HepG2 (cell line): ENCODE measurements at regions not wholly inside any gene's neighbourhood (a gene's known extent, or its start where the extent isn't known, plus 50 kb on each side); places are given as distances from the start of the nearest gene placed in this dataset.
"Not testable (repeated sequence)": the region's sequence is repeated elsewhere in the genome, so short reads cannot be mapped to it uniquely, and the experiment has no call there.

Source experiments
- CREB1 ChIP-seq, 2 experiments: fragments of 450-650 bp in 1 of 2; IDR thresholded peaks; 2 replicates each; pipeline ENCODE4 v1.6.1; 2016 to 2017; ENCODE audit warnings: control low read depth in 1 of 2, mild to moderate bottlenecking in 1 of 2, missing compliant biosample characterization in 1 of 2, missing genetic modification characterization in 1 of 2
- CREM ChIP-seq, 2 experiments: sonication (generic) in 1 of 2; formaldehyde crosslinking in 1 of 2; IDR thresholded peaks; 2 replicates each; pipeline versions ENCODE4 v1.4.0 to v1.6.1; 2016 to 2020; ENCODE audit warnings: antibody characterized with exemption in 1 of 2, mild to moderate bottlenecking in 1 of 2, missing genetic modification reagents in 1 of 2
- CTCF ChIP-seq: sonication (generic); formaldehyde crosslinking; IDR thresholded peaks from 2 replicates; pipeline ENCODE4 v1.5.0; 2020; ENCODE audit warnings: mild to moderate bottlenecking, missing genetic modification reagents, moderate library complexity
- FOXK1 ChIP-seq: sonication (generic); formaldehyde crosslinking; IDR thresholded peaks from 2 replicates; pipeline ENCODE4 v1.4.0; 2020; ENCODE audit warnings: low read depth, missing genetic modification reagents, borderline replicate concordance
- GLI4 ChIP-seq: sonication (generic); formaldehyde crosslinking; IDR thresholded peaks from 2 replicates; pipeline ENCODE4 v1.5.1; 2020; ENCODE audit warnings: missing genetic modification reagents, mild to moderate bottlenecking, moderate library complexity, borderline replicate concordance
- MAFK ChIP-seq, 2 experiments: IDR thresholded peaks in 1 of 2; conservative IDR thresholded peaks in 1 of 2; 2 replicates each; pipeline ENCODE4 v1.6.1; 2011; ENCODE audit warnings: improper control_type of control experiment in 2 of 2, low read length in 2 of 2
- SRF ChIP-seq: IDR thresholded peaks from 2 replicates; pipeline ENCODE4 v1.6.1; 2011; ENCODE audit warnings: mild to moderate bottlenecking, low read depth, low read length, moderate library complexity
- SRSF1 ChIP-seq: fragments of 200-400 bp; formaldehyde crosslinking; optimal IDR thresholded peaks from 2 replicates; pipeline ENCODE3; 2017; ENCODE audit warnings: mild to moderate bottlenecking, low read depth, low read length, moderate library complexity
- TCF12 ChIP-seq, 2 experiments: fragments of 450-650 bp in 1 of 2; sonication (generic) in 1 of 2; formaldehyde crosslinking in 1 of 2; IDR thresholded peaks; 2 replicates each; pipeline versions ENCODE4 v1.6.1 to v1.8.0; 2017 to 2022; ENCODE audit warnings: antibody characterized with exemption in 1 of 2, mild to moderate bottlenecking in 1 of 2, missing genetic modification reagents in 1 of 2, moderate library complexity in 1 of 2
- ZFP36 ChIP-seq: fragments of 150-350 bp; IDR thresholded peaks from 2 replicates; pipeline ENCODE4 v1.6.1; 2018; ENCODE audit warnings: borderline replicate concordance, low read length, low read depth; ENCODE audit not compliant: partially characterized antibody
- ZNF629 ChIP-seq: sonication (generic); formaldehyde crosslinking; conservative IDR thresholded peaks from 2 replicates; pipeline ENCODE4 v1.5.0; 2020; ENCODE audit warnings: missing genetic modification reagents

DNA sequence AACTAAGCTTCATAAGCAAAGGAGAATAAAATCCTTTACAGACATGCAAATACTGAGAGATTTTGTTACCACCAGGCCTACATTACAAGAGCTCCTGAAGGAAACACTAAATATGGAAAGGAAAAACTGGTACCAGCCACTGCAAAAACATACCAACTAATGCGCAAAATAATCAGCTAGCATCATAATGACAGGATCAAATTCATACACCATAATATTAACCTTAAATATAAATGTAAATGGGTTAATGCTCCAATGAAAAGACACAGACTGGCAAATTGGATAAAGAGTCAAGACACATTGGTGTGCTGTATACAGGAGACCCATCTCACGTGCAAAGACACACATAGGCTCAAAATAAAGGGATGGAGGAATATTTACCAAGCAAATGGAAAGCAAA is 80.3 kb upstream of the SLC35F3 start:
- TF ChIP-seq ZNF629 (CRISPR knock-in tag); ZFP36; SRSF1; FOXK1 (CRISPR knock-in tag); MAFK (conservative IDR thresholded peaks at IDR 0.05 in 1 of 2, IDR thresholded peaks at IDR 0.05 in 1 of 2; ENCODE audit: low read length in 2 of 2); CTCF; SRF; TCF12 (IDR thresholded peaks at IDR 0.05); TCF12 (CRISPR knock-in tag; IDR thresholded peaks at IDR 0.05); CREM (IDR thresholded peaks at IDR 0.05); CREM (CRISPR knock-in tag; IDR thresholded peaks at IDR 0.05); CREB1 (IDR thresholded peaks at IDR 0.05); CREB1 (CRISPR knock-in tag; IDR thresholded peaks at IDR 0.05); GLI4 (CRISPR knock-in tag): not testable (repeated sequence)
